ENCODE measurements at regions not wholly inside any gene's neighbourhood (a gene's known extent, or its start where the extent isn't known, plus 50 kb on each side); places are given as distances from the start of the nearest gene placed in this dataset.

DNA sequence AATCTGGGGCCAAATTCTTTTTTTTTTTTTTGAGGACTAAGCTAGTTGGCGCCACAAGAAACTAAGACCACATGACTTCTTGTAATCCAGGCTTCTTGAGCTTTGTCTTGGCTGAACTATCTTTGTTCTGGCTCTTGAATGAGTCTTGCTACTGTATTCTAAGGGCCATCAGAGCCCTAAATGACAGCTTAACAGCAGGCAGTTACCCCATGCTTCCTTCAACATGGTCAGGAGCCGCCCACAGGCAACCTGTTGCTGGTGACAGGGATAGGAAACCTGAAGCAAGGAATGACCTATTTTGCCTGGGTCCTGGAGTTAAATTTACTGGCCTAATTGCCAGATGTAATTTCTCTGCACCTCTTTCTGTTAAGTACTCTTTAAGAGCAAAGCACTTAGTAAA, 188.2 kb upstream of the PLXNA2 start:
- no peak for TF ChIP-seq EP300 (IDR thresholded peaks at IDR 0.05; ENCODE audit: low read depth)
- TF ChIP-seq, protein P1, sequence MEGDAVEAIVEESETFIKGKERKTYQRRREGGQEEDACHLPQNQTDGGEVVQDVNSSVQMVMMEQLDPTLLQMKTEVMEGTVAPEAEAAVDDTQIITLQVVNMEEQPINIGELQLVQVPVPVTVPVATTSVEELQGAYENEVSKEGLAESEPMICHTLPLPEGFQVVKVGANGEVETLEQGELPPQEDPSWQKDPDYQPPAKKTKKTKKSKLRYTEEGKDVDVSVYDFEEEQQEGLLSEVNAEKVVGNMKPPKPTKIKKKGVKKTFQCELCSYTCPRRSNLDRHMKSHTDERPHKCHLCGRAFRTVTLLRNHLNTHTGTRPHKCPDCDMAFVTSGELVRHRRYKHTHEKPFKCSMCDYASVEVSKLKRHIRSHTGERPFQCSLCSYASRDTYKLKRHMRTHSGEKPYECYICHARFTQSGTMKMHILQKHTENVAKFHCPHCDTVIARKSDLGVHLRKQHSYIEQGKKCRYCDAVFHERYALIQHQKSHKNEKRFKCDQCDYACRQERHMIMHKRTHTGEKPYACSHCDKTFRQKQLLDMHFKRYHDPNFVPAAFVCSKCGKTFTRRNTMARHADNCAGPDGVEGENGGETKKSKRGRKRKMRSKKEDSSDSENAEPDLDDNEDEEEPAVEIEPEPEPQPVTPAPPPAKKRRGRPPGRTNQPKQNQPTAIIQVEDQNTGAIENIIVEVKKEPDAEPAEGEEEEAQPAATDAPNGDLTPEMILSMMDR (IDR thresholded peaks at IDR 0.05) = no peak
